Neural progenitor cell (in vitro differentiated cells): ENCODE measurements at regions not wholly inside any gene's neighbourhood (a gene's known extent, or its start where the extent isn't known, plus 50 kb on each side); places are given as distances from the start of the nearest gene placed in this dataset.

Experiments used
- DNase-seq: peaks from one replicate; pipeline ENCODE4 v3.0.0-alpha.2; 2016; ENCODE audit warnings: low spot score
- H2AFZ ChIP-seq: fragments of 200-600 bp; sonication (generic); replicated peaks from 2 replicates; pipeline ENCODE4 v1.6.1; 2016; ENCODE audit warnings: antibody characterized with exemption
- H3F3A ChIP-seq: fragments of 200-600 bp; sonication (generic); 2 replicates; pipeline ENCODE4 v1.6.1; 2016; ENCODE audit warnings: antibody characterized with exemption, low read depth
- H3K27ac ChIP-seq: fragments of 200-600 bp; sonication (generic); 2 replicates; pipeline ENCODE4 v1.5.1; 2016; ENCODE audit warnings: mild to moderate bottlenecking
- H3K27me3 ChIP-seq: fragments of 200-600 bp; sonication (generic); 2 replicates; pipeline ENCODE4 v1.6.1; 2016; ENCODE audit warnings: mild to moderate bottlenecking, moderate library complexity
- H3K36me3 ChIP-seq: fragments of 200-600 bp; sonication (generic); 2 replicates; pipeline ENCODE4 v1.5.1; 2016
- H3K4me1 ChIP-seq: fragments of 200-600 bp; sonication (generic); 2 replicates; pipeline ENCODE4 v1.6.1; 2016; ENCODE audit warnings: mixed run types
- H3K4me2 ChIP-seq: fragments of 200-600 bp; sonication (generic); 2 replicates; pipeline ENCODE4 v1.6.1; 2016
- H3K4me3 ChIP-seq: fragments of 200-600 bp; sonication (generic); 2 replicates; pipeline ENCODE4 v1.5.1; 2016
- H3K79me2 ChIP-seq: fragments of 200-600 bp; sonication (generic); 2 replicates; pipeline ENCODE4 v1.6.1; 2016; ENCODE audit warnings: low read depth
- H3K9ac ChIP-seq: fragments of 200-600 bp; sonication (generic); 2 replicates; pipeline ENCODE4 v1.6.1; 2016
- H3K9me3 ChIP-seq: fragments of 200-600 bp; sonication (generic); 2 replicates; pipeline ENCODE4 v1.5.1; 2016; ENCODE audit warnings: low read depth
- H4K20me1 ChIP-seq: fragments of 200-600 bp; sonication (generic); 2 replicates; pipeline ENCODE4 v1.6.1; 2016; ENCODE audit warnings: low read depth
- H3K27ac Mint-ChIP-seq: 3 replicates; pipeline ENCODE4 v1.8.0; 2021; ENCODE audit warnings: mixed read lengths
- H3K27me3 Mint-ChIP-seq: 2 replicates; pipeline ENCODE4 v1.8.0; 2022; ENCODE audit warnings: low read depth, mild to moderate bottlenecking, inconsistent platforms, moderate library complexity, mixed read lengths; ENCODE audit not compliant: insufficient read depth
- H3K36me3 Mint-ChIP-seq: 3 replicates; pipeline ENCODE4 v1.8.0; 2021; ENCODE audit warnings: mixed read lengths
- H3K4me1 Mint-ChIP-seq: 3 replicates; pipeline ENCODE4 v1.8.0; 2021; ENCODE audit warnings: mixed read lengths
- H3K4me3 Mint-ChIP-seq: 3 replicates; pipeline ENCODE4 v1.8.0; 2021; ENCODE audit warnings: mild to moderate bottlenecking, moderate library complexity, mixed read lengths
- H3K9me3 Mint-ChIP-seq: 3 replicates; pipeline ENCODE4 v1.8.0; 2020; ENCODE audit warnings: mixed read lengths
- CTCF ChIP-seq: fragments of 200-600 bp; sonication (generic); IDR thresholded peaks from 2 replicates; pipeline ENCODE4 v1.5.1; 2017; ENCODE audit warnings: antibody characterized with exemption, mild to moderate bottlenecking
- EZH2 ChIP-seq: fragments of 200-600 bp; sonication (generic); IDR thresholded peaks from 2 replicates; pipeline ENCODE4 v1.6.1; 2017; ENCODE audit warnings: antibody characterized with exemption, mild to moderate bottlenecking, moderate library complexity
- EZH2phosphoT487 ChIP-seq: fragments of 200-600 bp; sonication (generic); IDR thresholded peaks from 2 replicates; pipeline ENCODE4 v1.6.1; 2017; ENCODE audit warnings: antibody characterized with exemption

- no peaks in the 10 kb centered on the region for H3K9me3 ChIP-seq
- H3K9ac ChIP-seq = no peak overlapping the region
- H3K4me2 ChIP-seq = no peak overlapping the region
- no peaks in the 10 kb centered on the region for H3F3A ChIP-seq
- Mint-ChIP-seq H3K36me3 (no peaks in the 10 kb centered on the region), H3K4me1 (peaks cover 2% of the 10 kb centered on the region), H3K27me3 (peaks cover 2% of the 10 kb centered on the region), H3K4me3 (no peak overlapping the region), H3K27ac (no peak overlapping the region), H3K9me3 (no peaks in the 10 kb centered on the region)
- H4K20me1 ChIP-seq = no peaks in the 10 kb centered on the region
- TF ChIP-seq EZH2phosphoT487 (no peak), CTCF (no peak), EZH2 (no peak)
- DNase-seq = no peak
- H3K4me1 ChIP-seq = no peaks in the 10 kb centered on the region
- no peaks in the 10 kb centered on the region for H3K79me2 ChIP-seq
- H3K27ac ChIP-seq = no peak overlapping the region
- H3K27me3 ChIP-seq = no peaks in the 10 kb centered on the region
- no peaks in the 10 kb centered on the region for H3K36me3 ChIP-seq
- no peak overlapping the region for H2AFZ ChIP-seq
- H3K4me3 ChIP-seq = no peak overlapping the region
Observed at GRCh38 chr4:120540625-120541024, 381.9 kb downstream of the PRDM5 start.

GRCh38 chr4:120536884-120537283 is 385.6 kb downstream of the PRDM5 start:
- no peak overlapping the region for H3K9ac ChIP-seq
- Mint-ChIP-seq H3K4me3 (no peak overlapping the region), H3K27me3 (peaks cover 2% of the 10 kb centered on the region), H3K4me1 (no peaks in the 10 kb centered on the region), H3K27ac (no peak overlapping the region), H3K9me3 (no peaks in the 10 kb centered on the region), H3K36me3 (no peaks in the 10 kb centered on the region)
- H3K4me1 ChIP-seq = no peaks in the 10 kb centered on the region
- DNase-seq = no peak
- H3K36me3 ChIP-seq = no peaks in the 10 kb centered on the region
- no peaks in the 10 kb centered on the region for H3F3A ChIP-seq
- H3K9me3 ChIP-seq = no peaks in the 10 kb centered on the region
- H3K27ac ChIP-seq = no peak overlapping the region
- H3K79me2 ChIP-seq = no peaks in the 10 kb centered on the region
- no peak for TF ChIP-seq EZH2phosphoT487
- no peak for TF ChIP-seq CTCF
- no peak for TF ChIP-seq EZH2
- no peak overlapping the region for H2AFZ ChIP-seq
- H4K20me1 ChIP-seq = no peaks in the 10 kb centered on the region
- H3K4me2 ChIP-seq = no peak overlapping the region
- no peaks in the 10 kb centered on the region for H3K27me3 ChIP-seq
- H3K4me3 ChIP-seq = no peak overlapping the region

GRCh38 chr4:120528428-120528827 is 394.1 kb downstream of the PRDM5 start:
- H4K20me1 ChIP-seq = no peaks in the 10 kb centered on the region
- H3K9ac ChIP-seq = no peak overlapping the region
- Mint-ChIP-seq H3K27ac (no peak overlapping the region), H3K9me3 (peaks cover 2% of the 10 kb centered on the region), H3K36me3 (peaks cover 2% of the 10 kb centered on the region), H3K4me1 (peaks cover 8% of the 10 kb centered on the region), H3K27me3 (peaks cover 3% of the 10 kb centered on the region), H3K4me3 (no peak overlapping the region)
- no peak for TF ChIP-seq CTCF
- TF ChIP-seq EZH2phosphoT487 = no peak
- no peak for TF ChIP-seq EZH2
- no peak overlapping the region for H3K4me2 ChIP-seq
- H3K79me2 ChIP-seq = no peaks in the 10 kb centered on the region
- no peak overlapping the region for H2AFZ ChIP-seq
- H3K27ac ChIP-seq = no peak overlapping the region
- peaks cover 6% of the 10 kb centered on the region for H3K4me1 ChIP-seq
- H3K9me3 ChIP-seq = no peaks in the 10 kb centered on the region
- H3K27me3 ChIP-seq = no peaks in the 10 kb centered on the region
- H3K36me3 ChIP-seq = no peaks in the 10 kb centered on the region
- no peak overlapping the region for H3K4me3 ChIP-seq
- no peaks in the 10 kb centered on the region for H3F3A ChIP-seq
- no peak for DNase-seq

- H3K27ac ChIP-seq = no peak overlapping the region
- no peak overlapping the region for H2AFZ ChIP-seq
- no peak overlapping the region for H3K9ac ChIP-seq
- no peaks in the 10 kb centered on the region for H3F3A ChIP-seq
- H3K27me3 Mint-ChIP-seq = peaks cover 3% of the 10 kb centered on the region
- no peak overlapping the region for H3K4me3 Mint-ChIP-seq
- H3K4me1 ChIP-seq = peaks cover 6% of the 10 kb centered on the region
- H3K4me1 Mint-ChIP-seq = peaks cover 8% of the 10 kb centered on the region
- no peaks in the 10 kb centered on the region for H3K27me3 ChIP-seq
- no peak overlapping the region for H3K4me3 ChIP-seq
- peaks cover 2% of the 10 kb centered on the region for H3K9me3 Mint-ChIP-seq
- no peak for TF ChIP-seq EZH2phosphoT487
- no peak for TF ChIP-seq CTCF
- TF ChIP-seq EZH2 = no peak
- no peak overlapping the region for H3K4me2 ChIP-seq
- no peaks in the 10 kb centered on the region for H3K79me2 ChIP-seq
- H3K9me3 ChIP-seq = no peaks in the 10 kb centered on the region
- H3K27ac Mint-ChIP-seq = no peak overlapping the region
- DNase-seq = no peak
- H4K20me1 ChIP-seq = no peaks in the 10 kb centered on the region
- H3K36me3 Mint-ChIP-seq = peaks cover 2% of the 10 kb centered on the region
- no peaks in the 10 kb centered on the region for H3K36me3 ChIP-seq
Observed at GRCh38 chr4:120526033-120526432, 396.5 kb downstream of the PRDM5 start.
